ENCODE measurements at regions not wholly inside any gene's neighbourhood (a gene's known extent, or its start where the extent isn't known, plus 50 kb on each side); places are given as distances from the start of the nearest gene placed in this dataset.
A peak's percentile ranks its signal among the peaks of the same experiment; 100 is the strongest.

GRCh38 chr1:234756857-234757256 is 146.9 kb upstream of the IRF2BP2 start:
- DNase-seq (ENCODE audit: low spot score in 2 of 2) (no peak), FAIRE-seq (no peak)

- FAIRE-seq (no peak), DNase-seq (ENCODE audit: low spot score in 2 of 2) (no peak)
These were observed 146.2 kb upstream of the IRF2BP2 start for GRCh38 chr1:234756066-234756774.

- peak in 1 of 2 donors; percentile 36 for DNase-seq (ENCODE audit: low spot score in 2 of 2)
These were observed 145.5 kb upstream of the IRF2BP2 start for GRCh38 chr1:234755449-234755863.

GRCh38 chr1:234753979-234754378 is 144.0 kb upstream of the IRF2BP2 start:
- no peak for DNase-seq (ENCODE audit: low spot score in 2 of 2)
- no peak for FAIRE-seq

More at GRCh38 chr1:234755449-234755863, 145.5 kb upstream of the IRF2BP2 start:
- FAIRE-seq: no peak

GRCh38 chr1:234752927-234753326 is 142.9 kb upstream of the IRF2BP2 start:
- DNase-seq (ENCODE audit: low spot score in 2 of 2): no peak
- no peak for FAIRE-seq

DNA sequence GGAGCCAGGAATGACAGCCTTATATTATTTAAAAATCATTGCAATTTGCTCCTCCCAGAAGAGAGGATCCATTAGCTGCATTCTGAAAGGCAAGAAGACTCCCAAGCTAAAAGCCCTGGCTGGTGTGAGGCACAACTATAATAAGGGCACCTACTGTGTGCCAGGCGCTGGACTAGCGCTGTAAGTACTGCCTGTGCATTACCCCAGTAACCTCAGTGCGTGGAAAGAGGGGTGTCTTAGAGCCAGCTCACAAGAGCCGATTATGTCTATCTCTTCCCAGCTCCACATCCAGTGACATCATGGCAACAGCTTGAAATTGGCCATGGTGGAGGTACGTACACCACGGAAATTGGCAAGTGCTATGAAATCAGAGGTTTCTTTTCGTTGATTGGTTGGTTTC is 141.7 kb upstream of the IRF2BP2 start:
- FAIRE-seq (no peak), DNase-seq (ENCODE audit: low spot score in 2 of 2) (no peak)

DNA sequence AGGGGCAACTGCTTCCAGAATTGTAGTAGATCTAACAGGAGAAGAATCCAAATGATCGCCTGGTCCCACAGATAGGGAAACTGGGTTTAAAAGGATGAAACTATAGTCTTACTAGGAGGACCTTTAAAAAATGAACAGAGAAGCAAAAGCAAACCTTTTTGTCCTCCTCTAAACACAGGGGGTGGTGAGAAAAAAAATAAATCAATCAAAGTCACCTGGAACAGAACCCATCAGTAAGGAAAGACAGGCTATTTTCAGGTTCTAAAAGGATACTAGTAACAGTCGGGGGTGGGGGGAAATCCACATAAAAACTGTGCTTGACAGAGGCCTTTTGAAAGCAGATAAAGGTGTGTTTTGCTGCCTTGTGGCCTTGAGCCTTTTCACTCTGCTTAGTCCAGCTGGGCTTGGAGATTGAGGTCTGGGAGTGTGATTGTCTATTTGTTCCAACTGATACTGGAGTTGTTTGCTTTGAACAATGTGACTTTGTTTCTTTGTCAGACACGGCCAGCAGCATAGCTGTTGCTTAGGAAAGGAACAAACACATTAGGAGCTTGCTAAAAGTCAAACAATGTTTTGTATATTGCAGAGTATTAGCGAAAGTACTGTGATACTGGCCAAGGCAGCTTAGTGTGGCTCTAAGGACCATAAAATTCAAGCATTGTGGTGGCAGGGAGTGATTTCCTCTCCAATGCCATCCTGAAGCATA is 141.1 kb upstream of the IRF2BP2 start:
- DNase-seq (ENCODE audit: low spot score in 2 of 2) (peak in 1 of 2 donors; percentile 33), FAIRE-seq (no peak)

GRCh38 chr1:234748713-234749112 is 138.7 kb upstream of the IRF2BP2 start:
- no peak for DNase-seq (ENCODE audit: low spot score in 2 of 2)
- FAIRE-seq: no peak

- FAIRE-seq (no peak), DNase-seq (ENCODE audit: low spot score in 2 of 2) (no peak)
These were observed 138.1 kb upstream of the IRF2BP2 start for GRCh38 chr1:234748066-234748465.

DNA sequence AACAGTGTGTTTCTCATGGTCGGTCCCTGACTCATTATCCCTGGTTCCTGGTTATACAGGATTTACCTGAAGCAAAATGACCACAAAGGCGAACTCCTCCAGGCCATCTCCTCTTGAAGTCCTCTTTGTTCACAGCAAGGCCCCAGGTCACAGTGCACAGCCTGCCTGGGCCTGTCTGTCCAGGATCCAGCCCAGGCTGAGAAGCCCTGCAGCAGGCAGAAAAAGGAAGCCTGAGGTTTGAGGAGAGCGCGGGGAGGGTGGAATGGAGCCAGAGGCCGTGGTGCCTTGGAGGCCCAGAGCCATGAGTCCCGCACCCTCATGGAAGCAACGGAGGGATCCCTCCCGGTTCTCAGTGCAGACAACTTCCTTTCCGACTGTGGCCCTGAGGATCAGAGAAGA is 136.8 kb upstream of the IRF2BP2 start:
- no peak for DNase-seq (ENCODE audit: low spot score in 2 of 2)
- FAIRE-seq: no peak

- FAIRE-seq: no peak
These were observed 136.1 kb upstream of the IRF2BP2 start for GRCh38 chr1:234745844-234746797.

DNA sequence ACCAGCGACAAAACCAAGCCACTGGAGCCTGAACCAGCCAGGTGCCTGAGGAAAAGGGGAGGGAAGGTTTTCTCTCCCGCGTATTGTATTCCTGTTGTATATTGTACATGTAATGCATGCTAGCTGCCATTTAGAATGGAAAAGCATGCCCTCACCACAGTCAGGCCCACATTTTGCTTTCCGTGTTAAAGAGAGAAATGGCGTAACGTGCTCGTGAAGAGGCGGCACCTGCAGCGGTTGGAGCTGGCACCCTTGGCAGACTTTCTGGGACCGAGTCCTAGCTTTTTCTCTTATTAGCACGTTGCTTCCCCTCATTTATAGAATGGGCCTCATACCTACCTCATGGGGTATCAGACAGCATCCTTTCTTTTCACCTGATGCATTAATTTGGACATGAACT is 135.3 kb upstream of the IRF2BP2 start:
- no peak for DNase-seq (ENCODE audit: low spot score in 2 of 2)
- no peak for FAIRE-seq

More at GRCh38 chr1:234745844-234746797, 136.1 kb upstream of the IRF2BP2 start:
- DNase-seq (ENCODE audit: low spot score in 2 of 2): no peak

DNA sequence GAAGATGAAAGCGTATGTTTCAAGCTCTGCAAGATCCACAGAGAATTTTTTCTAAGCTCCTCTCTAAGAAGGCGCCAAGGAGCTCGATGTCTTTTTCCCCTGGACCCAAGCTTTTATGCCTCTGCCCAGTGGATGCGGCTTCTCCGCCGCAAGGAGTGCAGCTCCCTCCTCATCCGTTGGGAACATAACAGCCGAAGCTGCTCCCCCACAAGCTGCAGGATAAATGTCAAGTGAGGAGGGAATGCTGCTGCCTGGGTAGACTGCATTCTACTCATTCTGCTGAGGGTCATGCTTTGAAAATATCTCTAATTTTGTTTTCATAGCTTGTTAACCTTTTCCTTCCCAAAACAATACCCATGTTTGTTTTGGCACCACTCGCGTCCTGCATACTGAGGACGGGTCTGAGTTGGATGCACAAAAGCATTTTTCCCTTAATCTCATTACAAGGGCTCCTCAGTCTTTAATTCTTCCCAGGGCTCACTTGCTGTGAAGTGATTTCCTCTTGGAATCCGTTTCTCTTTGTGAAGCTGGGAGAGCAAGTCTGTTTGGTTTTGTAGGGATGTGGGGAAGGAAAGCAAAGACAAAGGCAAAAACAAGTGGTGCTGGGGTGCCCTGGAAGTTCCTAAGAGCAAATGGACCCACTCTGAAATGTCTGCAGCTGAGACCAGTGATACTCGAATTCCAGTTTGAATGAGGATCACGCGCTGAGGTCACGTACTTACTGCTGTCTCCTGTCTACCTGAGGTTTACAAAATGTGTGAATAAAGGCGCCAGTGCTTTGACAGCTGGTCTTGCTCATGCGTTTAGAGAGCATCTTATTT is 134.0 kb upstream of the IRF2BP2 start:
- DNase-seq (ENCODE audit: low spot score in 2 of 2): no peak
- FAIRE-seq: no peak

DNA sequence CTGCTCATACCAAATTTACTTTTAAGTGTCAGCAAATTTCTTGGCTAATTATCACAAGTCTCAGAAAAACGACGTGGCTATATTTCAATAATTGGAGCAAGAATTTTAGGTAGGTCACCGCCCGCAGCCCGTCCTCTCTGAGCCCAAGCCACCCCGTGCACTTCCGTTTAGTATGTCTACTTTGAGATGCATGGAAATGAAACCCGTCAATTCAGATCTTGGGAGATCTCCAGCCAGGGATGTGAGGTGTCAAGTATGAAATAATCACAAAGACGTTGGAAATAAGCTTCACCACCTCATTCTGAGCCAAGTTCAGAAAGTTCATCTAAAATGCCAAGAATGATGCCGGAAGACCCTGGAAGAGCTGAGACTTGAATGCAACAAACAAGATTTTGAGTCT is 132.6 kb upstream of the IRF2BP2 start:
- FAIRE-seq: no peak
- no peak for DNase-seq (ENCODE audit: low spot score in 2 of 2)

DNA sequence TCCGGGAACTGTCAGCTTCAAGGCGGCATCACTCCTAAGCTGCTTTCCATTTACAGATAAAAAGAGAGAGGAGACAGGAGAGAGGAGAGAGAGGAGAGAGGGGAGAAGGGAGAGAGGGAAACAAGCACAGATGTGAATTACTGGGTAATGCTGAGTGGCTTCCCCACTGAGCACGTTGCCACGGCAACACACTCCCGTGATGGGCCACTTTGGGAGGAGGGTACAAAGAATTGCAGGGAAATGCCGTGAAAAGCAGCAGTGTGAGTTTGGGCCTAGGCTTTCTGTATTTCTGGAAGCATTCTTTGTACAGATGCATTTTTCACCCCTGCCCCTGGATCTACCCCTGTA is 128.0 kb upstream of the IRF2BP2 start:
- no peak for DNase-seq (ENCODE audit: low spot score in 2 of 2)
- no peak for FAIRE-seq

- no peak for DNase-seq (ENCODE audit: low spot score in 2 of 2)
- no peak for FAIRE-seq
These were observed 125.9 kb upstream of the IRF2BP2 start for GRCh38 chr1:234735916-234736315.

- FAIRE-seq: no peak
- DNase-seq (ENCODE audit: low spot score in 2 of 2): no peak
These were observed 125.5 kb upstream of the IRF2BP2 start for GRCh38 chr1:234735476-234735875.

GRCh38 chr1:234734869-234735268 is 124.9 kb upstream of the IRF2BP2 start:
- DNase-seq (ENCODE audit: low spot score in 2 of 2) (no peak), FAIRE-seq (no peak)

DNA sequence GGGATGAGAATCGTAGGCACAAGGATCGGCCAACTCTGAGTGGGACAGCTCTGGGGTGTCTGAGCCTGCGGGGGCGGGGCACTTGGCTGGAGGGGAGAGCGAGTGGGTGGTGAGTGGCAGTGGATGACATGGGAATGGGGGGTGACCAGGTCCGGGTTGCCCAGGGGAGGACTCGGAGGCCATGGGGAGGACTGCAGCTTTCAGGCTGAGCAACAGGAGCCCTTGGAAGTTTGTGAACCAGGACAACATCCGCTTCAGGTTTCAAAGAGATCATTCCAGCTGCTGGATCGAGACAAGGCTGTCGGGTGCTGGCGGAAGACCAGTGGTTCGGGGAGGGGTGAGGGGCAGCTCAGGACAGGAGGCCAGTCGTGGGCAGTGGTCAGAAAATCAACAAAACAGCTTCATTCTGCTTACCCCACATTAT is 124.4 kb upstream of the IRF2BP2 start:
- DNase-seq (ENCODE audit: low spot score in 2 of 2): no peak
- no peak for FAIRE-seq

GRCh38 chr1:234733427-234733826 is 123.4 kb upstream of the IRF2BP2 start:
- DNase-seq (ENCODE audit: low spot score in 2 of 2) (no peak), FAIRE-seq (no peak)
